HCT116 (cell line): ENCODE measurements at regions not wholly inside any gene's neighbourhood (a gene's known extent, or its start where the extent isn't known, plus 50 kb on each side); places are given as distances from the start of the nearest gene placed in this dataset.

Experiments
- CTCF ChIP-seq, 3 experiments: fragments of 200-600 bp in 1 of 3; sonication (generic) in 1 of 3; IDR thresholded peaks in 2 of 3; conservative IDR thresholded peaks in 1 of 3; 2 replicates each; pipeline ENCODE4 v1.5.1; 2012 to 2017; ENCODE audit warnings: low read depth in 2 of 3, low read length in 2 of 3, antibody characterized with exemption in 1 of 3, borderline replicate concordance in 1 of 3, control low read depth in 1 of 3, mild to moderate bottlenecking in 1 of 3, mixed read lengths in 1 of 3, mixed run types in 1 of 3, moderate library complexity in 1 of 3; ENCODE audit not compliant: insufficient read depth in 1 of 3
- EZH2 ChIP-seq: fragments of 200-600 bp; sonication (generic); IDR thresholded peaks from 2 replicates; pipeline ENCODE4 v1.6.1; 2017; ENCODE audit warnings: antibody characterized with exemption, mixed run types
- POLR2A ChIP-seq: IDR thresholded peaks from 2 replicates; pipeline ENCODE4 v1.7.0; 2011; ENCODE audit warnings: borderline replicate concordance; ENCODE audit not compliant: insufficient read depth, insufficient read length; ENCODE audit errors: extremely low read depth
- POLR2AphosphoS5 ChIP-seq: IDR thresholded peaks from 2 replicates; pipeline ENCODE4 v1.6.1; 2011; ENCODE audit warnings: mild to moderate bottlenecking, low read depth, low read length, moderate library complexity
- REST ChIP-seq: IDR thresholded peaks from 2 replicates; pipeline ENCODE4 v1.6.1; 2012; ENCODE audit warnings: low read depth
- TCF7L2 ChIP-seq: IDR thresholded peaks from 2 replicates; pipeline ENCODE4 v1.7.0; 2011; ENCODE audit warnings: borderline replicate concordance, inconsistent platforms; ENCODE audit not compliant: insufficient read depth, insufficient read length; ENCODE audit errors: extremely low read depth
- ZBTB33 ChIP-seq: IDR thresholded peaks from 2 replicates; pipeline ENCODE4 v1.6.1; 2011; ENCODE audit warnings: mild to moderate bottlenecking, low read length, moderate library complexity; ENCODE audit not compliant: insufficient replicate concordance; ENCODE audit errors: extremely low read depth

GRCh38 chr3:154887869-154888268, 192.2 kb upstream of the MME start:
- TF ChIP-seq CTCF (IDR thresholded peaks at IDR 0.05 in 2 of 3, conservative IDR thresholded peaks at IDR 0.05 in 1 of 3; ENCODE audit: borderline replicate concordance in 1 of 3, insufficient read depth in 1 of 3, low read depth in 2 of 3, low read length in 2 of 3) (no peak), TCF7L2 (no peak), REST (no peak), POLR2AphosphoS5 (no peak), ZBTB33 (no peak), EZH2 (no peak), POLR2A (no peak)
